Astrocyte (in vitro differentiated cells and primary cell): ENCODE measurements at regions not wholly inside any gene's neighbourhood (a gene's known extent, or its start where the extent isn't known, plus 50 kb on each side); places are given as distances from the start of the nearest gene placed in this dataset.
"Not testable (repeated sequence)": the region's sequence is repeated elsewhere in the genome, so short reads cannot be mapped to it uniquely, and the experiment has no call there.

Experiments used
- DNase-seq: peaks from one replicate; pipeline ENCODE4 v3.0.0-alpha.2; 2010; ENCODE audit warnings: low read depth
- FAIRE-seq: peaks from 2 replicates; lab custom pipeline; 2011; peaks lifted over from hg19 to GRCh38; lab: Jason Lieb, UNC
- H2AFZ ChIP-seq: 2 replicates; pipeline ENCODE4 v1.6.0; 2012; ENCODE audit warnings: low read depth, low read length, inconsistent platforms
- H3K27ac ChIP-seq: 2 replicates; pipeline ENCODE4 v1.5.1; 2011; ENCODE audit warnings: low read depth, low read length, inconsistent platforms
- H3K27me3 ChIP-seq: 2 replicates; pipeline ENCODE4 v1.6.0; 2011; ENCODE audit warnings: low read length, inconsistent platforms; ENCODE audit not compliant: insufficient read depth
- H3K36me3 ChIP-seq: 2 replicates; pipeline ENCODE4 v1.5.1; 2011; ENCODE audit warnings: low read length, inconsistent platforms; ENCODE audit not compliant: insufficient read depth
- H3K4me1 ChIP-seq: 2 replicates; pipeline ENCODE4 v1.5.1; 2011; ENCODE audit warnings: low read length, inconsistent platforms; ENCODE audit not compliant: insufficient read depth
- H3K4me2 ChIP-seq: 2 replicates; pipeline ENCODE4 v1.6.0; 2012; ENCODE audit warnings: low read length, inconsistent platforms
- H3K4me3 ChIP-seq: 2 replicates; pipeline ENCODE4 v1.5.1; 2011; ENCODE audit warnings: low read depth, mild to moderate bottlenecking, low read length, inconsistent platforms; ENCODE audit not compliant: insufficient read depth
- H3K79me2 ChIP-seq: 2 replicates; pipeline ENCODE4 v1.6.0; 2012; ENCODE audit warnings: mild to moderate bottlenecking, low read length, inconsistent platforms; ENCODE audit not compliant: insufficient read depth
- H3K9ac ChIP-seq: 2 replicates; pipeline ENCODE4 v1.6.0; 2012; ENCODE audit warnings: mild to moderate bottlenecking, low read length, inconsistent platforms
- H3K9me3 ChIP-seq: 2 replicates; pipeline ENCODE4 v1.5.1; 2012; ENCODE audit warnings: low read depth, mild to moderate bottlenecking, low read length, inconsistent platforms; ENCODE audit not compliant: insufficient read depth
- H4K20me1 ChIP-seq: 2 replicates; pipeline ENCODE4 v1.6.0; 2012; ENCODE audit warnings: low read length, inconsistent platforms; ENCODE audit not compliant: insufficient read depth
- H3K27ac Mint-ChIP-seq: one replicate; pipeline ENCODE4 v1.8.0; 2021; ENCODE audit warnings: mild to moderate bottlenecking, mixed read lengths; ENCODE audit not compliant: unreplicated experiment
- H3K27me3 Mint-ChIP-seq: one replicate; pipeline ENCODE4 v1.8.0; 2021; ENCODE audit warnings: low read depth, mixed read lengths; ENCODE audit not compliant: unreplicated experiment
- H3K36me3 Mint-ChIP-seq: one replicate; pipeline ENCODE4 v1.8.0; 2021; ENCODE audit warnings: low read depth, mixed read lengths; ENCODE audit not compliant: unreplicated experiment
- H3K4me1 Mint-ChIP-seq: one replicate; pipeline ENCODE4 v1.8.0; 2021; ENCODE audit warnings: low read depth, mixed read lengths; ENCODE audit not compliant: unreplicated experiment
- H3K4me3 Mint-ChIP-seq: one replicate; pipeline ENCODE4 v1.8.0; 2021; ENCODE audit warnings: mild to moderate bottlenecking, moderate library complexity, mixed read lengths; ENCODE audit not compliant: unreplicated experiment
- H3K9me3 Mint-ChIP-seq: one replicate; pipeline ENCODE4 v1.8.0; 2021; ENCODE audit warnings: mild to moderate bottlenecking, mixed read lengths; ENCODE audit not compliant: unreplicated experiment
- CTCF ChIP-seq: IDR thresholded peaks from 2 replicates; pipeline ENCODE4 v1.5.1; 2011; ENCODE audit warnings: low read depth, mild to moderate bottlenecking, inconsistent platforms, low read length, moderate library complexity; ENCODE audit not compliant: insufficient read depth
- EZH2 ChIP-seq: IDR thresholded peaks from 2 replicates; pipeline ENCODE4 v1.6.1; 2012; ENCODE audit warnings: mild to moderate bottlenecking, low read length, inconsistent platforms; ENCODE audit not compliant: insufficient read depth

GRCh38 chr13:90055121-90055520 lies 1292.4 kb upstream of the MIR17HG start:
- H3K9ac ChIP-seq, result no peak overlapping the region
- H3K36me3 ChIP-seq, result no peaks in the 10 kb centered on the region
- FAIRE-seq (no peak), DNase-seq (peak; percentile 31)
- Mint-ChIP-seq H3K36me3 (no peaks in the 10 kb centered on the region), H3K4me1 (peaks cover 3% of the 10 kb centered on the region), H3K4me3 (no peak overlapping the region), H3K27me3 (no peaks in the 10 kb centered on the region), H3K9me3 (no peaks in the 10 kb centered on the region), H3K27ac (no peak overlapping the region)
- no peak overlapping the region for H2AFZ ChIP-seq
- H3K4me2 ChIP-seq, result no peak overlapping the region
- H3K79me2 ChIP-seq, result no peaks in the 10 kb centered on the region
- no peak overlapping the region for H3K4me3 ChIP-seq
- H3K27me3 ChIP-seq, result no peaks in the 10 kb centered on the region
- no peak overlapping the region for H3K27ac ChIP-seq
- TF ChIP-seq EZH2 (no peak), CTCF (no peak)
- no peaks in the 10 kb centered on the region for H4K20me1 ChIP-seq
- H3K4me1 ChIP-seq, result no peaks in the 10 kb centered on the region
- H3K9me3 ChIP-seq, result no peaks in the 10 kb centered on the region

- no peak for FAIRE-seq
These were observed 1291.7 kb upstream of the MIR17HG start for GRCh38 chr13:90055760-90056159.

GRCh38 chr13:90064226-90064625 lies 1283.3 kb upstream of the MIR17HG start:
- not testable (repeated sequence) for H3K36me3 ChIP-seq, H3K27me3 Mint-ChIP-seq, H3K4me3 ChIP-seq, H3K4me2 ChIP-seq, H3K36me3 Mint-ChIP-seq, H3K9me3 Mint-ChIP-seq, H3K4me1 Mint-ChIP-seq, H3K27ac Mint-ChIP-seq, H2AFZ ChIP-seq, H3K4me1 ChIP-seq, H3K27me3 ChIP-seq, H3K27ac ChIP-seq, H4K20me1 ChIP-seq, H3K9ac ChIP-seq, H3K79me2 ChIP-seq, FAIRE-seq, H3K4me3 Mint-ChIP-seq, H3K9me3 ChIP-seq, DNase-seq

More at GRCh38 chr13:90055760-90056159, 1291.7 kb upstream of the MIR17HG start:
- no peaks in the 10 kb centered on the region for H3K36me3 Mint-ChIP-seq
- H3K27me3 Mint-ChIP-seq, result no peaks in the 10 kb centered on the region
- H2AFZ ChIP-seq, result no peak overlapping the region
- no peaks in the 10 kb centered on the region for H4K20me1 ChIP-seq
- no peaks in the 10 kb centered on the region for H3K27me3 ChIP-seq
- no peak for DNase-seq
- no peak overlapping the region for H3K9ac ChIP-seq
- H3K4me1 ChIP-seq, result no peaks in the 10 kb centered on the region
- H3K27ac ChIP-seq, result no peak overlapping the region
- H3K27ac Mint-ChIP-seq, result no peak overlapping the region
- H3K9me3 Mint-ChIP-seq, result no peaks in the 10 kb centered on the region
- no peak overlapping the region for H3K4me2 ChIP-seq
- no peaks in the 10 kb centered on the region for H3K79me2 ChIP-seq
- TF ChIP-seq EZH2, result no peak
- TF ChIP-seq CTCF, result no peak
- no peaks in the 10 kb centered on the region for H3K9me3 ChIP-seq
- no peak overlapping the region for H3K4me3 ChIP-seq
- H3K4me3 Mint-ChIP-seq, result no peak overlapping the region
- peaks cover 3% of the 10 kb centered on the region for H3K4me1 Mint-ChIP-seq
- no peaks in the 10 kb centered on the region for H3K36me3 ChIP-seq
